ENCODE measurements at regions not wholly inside any gene's neighbourhood (a gene's known extent, or its start where the extent isn't known, plus 50 kb on each side); places are given as distances from the start of the nearest gene placed in this dataset.
"Not testable (repeated sequence)": the region's sequence is repeated elsewhere in the genome, so short reads cannot be mapped to it uniquely, and the experiment has no call there.

DNA sequence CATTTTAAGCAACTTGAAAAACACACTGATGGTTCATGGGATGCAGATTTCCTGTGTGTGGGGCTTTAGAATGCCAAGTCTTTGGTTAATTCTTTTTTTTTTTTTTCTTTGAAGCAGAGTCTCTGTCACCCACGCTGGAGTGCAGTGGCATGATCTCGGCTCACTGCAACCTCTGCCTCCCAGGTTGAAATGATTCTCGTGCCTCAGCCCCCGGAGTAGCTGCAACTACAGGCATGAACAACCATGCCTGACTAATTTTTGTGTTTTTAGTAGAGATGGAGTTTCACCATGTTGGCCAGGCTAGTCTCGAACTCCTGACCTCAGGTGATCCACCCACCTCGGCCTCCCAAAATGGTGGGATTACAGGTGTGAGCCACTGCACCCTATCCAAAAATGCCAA lies 228.3 kb downstream of the EFCAB11 start:
- not testable (repeated sequence) for TF ChIP-seq CTCF, POLR2AphosphoS5 (IDR thresholded peaks at IDR 0.05)
